ENCODE measurements at regions not wholly inside any gene's neighbourhood (a gene's known extent, or its start where the extent isn't known, plus 50 kb on each side); places are given as distances from the start of the nearest gene placed in this dataset.

DNA sequence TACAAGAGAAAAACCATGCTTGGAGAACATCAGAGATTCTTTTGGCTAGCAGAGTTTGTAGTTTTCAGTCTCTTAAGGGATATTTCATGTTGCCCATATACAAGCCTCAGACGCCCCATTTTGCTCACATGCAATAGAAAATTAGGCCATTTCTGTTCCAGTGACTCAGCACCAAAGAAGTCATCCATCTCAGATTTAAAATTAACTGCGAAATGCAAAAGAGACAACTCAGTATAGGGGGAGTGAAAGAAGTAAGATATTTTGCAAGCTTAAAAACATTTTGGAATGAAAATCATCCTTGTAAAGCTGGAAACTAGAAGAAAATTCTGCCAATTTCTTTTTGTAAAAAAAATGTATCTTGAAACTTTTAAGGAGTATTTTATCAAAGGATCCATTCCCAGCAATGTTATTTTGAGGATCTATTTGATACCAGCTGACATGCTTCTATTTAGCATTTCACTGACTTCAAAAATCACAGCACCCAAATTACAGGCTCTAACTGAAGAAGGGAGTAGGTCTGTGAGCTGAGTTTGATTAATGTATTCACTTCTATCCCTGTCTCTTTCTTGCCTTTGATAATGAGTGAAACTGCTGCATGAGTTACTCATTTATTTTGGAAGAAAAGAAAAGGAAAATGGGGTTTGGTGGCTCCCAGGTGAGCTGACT lies 223.7 kb upstream of the SULF2 start:
- H3K4me2 ChIP-seq (ENCODE audit: low read depth, low read length, poor library complexity, severe bottlenecking) = no peak overlapping the region
- peaks cover 3% of the 10 kb centered on the region; the same call in 1 of the 2 replicates for H3K9me3 ChIP-seq (ENCODE audit: insufficient read depth, low read depth, low read length)

DNA sequence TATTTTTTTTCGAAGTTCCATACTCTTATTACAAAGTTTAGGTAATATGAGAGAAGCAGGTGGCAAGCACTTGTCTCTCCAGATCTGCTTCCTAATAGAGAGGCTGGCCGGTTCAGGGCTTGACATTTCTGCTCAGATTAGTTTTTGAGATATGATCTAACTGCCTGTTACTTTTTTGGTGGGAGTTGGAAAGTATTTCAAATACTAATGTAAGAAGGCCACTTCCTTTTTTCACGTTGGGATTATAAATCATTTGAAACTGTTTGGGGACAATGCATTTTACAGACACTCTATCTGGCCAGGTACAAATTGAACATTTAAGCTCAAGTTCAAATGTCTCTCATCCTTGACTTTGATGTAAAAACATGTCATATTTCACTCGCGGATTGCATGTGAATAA lies 222.1 kb upstream of the SULF2 start:
- H2AFZ ChIP-seq (ENCODE audit: low read length) = no peak overlapping the region
- H3K36me3 ChIP-seq (ENCODE audit: insufficient read depth, low read length) = no peaks in the 10 kb centered on the region
- H3K9ac ChIP-seq (ENCODE audit: low read depth, low read length, poor library complexity, severe bottlenecking) = no peak overlapping the region
- H3K79me2 ChIP-seq (ENCODE audit: insufficient read depth, low read length) = no peaks in the 10 kb centered on the region
- no peak for TF ChIP-seq EZH2phosphoT487 (IDR thresholded peaks at IDR 0.05; ENCODE audit: borderline replicate concordance)
- no peaks in the 10 kb centered on the region for H3F3A ChIP-seq (ENCODE audit: low read depth)
- H3K9me3 ChIP-seq (ENCODE audit: insufficient read depth, low read depth, low read length) = peaks cover 9% of the 10 kb centered on the region; the same call in 1 of the 2 replicates
- no peaks in the 10 kb centered on the region for H3K27me3 ChIP-seq (ENCODE audit: insufficient read depth, low read length, poor library complexity, severe bottlenecking)
- H3K9me2 ChIP-seq (replicated peaks; ENCODE audit: low read depth, low read length) = no peaks in the 10 kb centered on the region
- no peaks in the 10 kb centered on the region for H4K20me1 ChIP-seq (ENCODE audit: insufficient read depth, low read length, poor library complexity, severe bottlenecking)
- H3K4me1 ChIP-seq (ENCODE audit: insufficient read depth, low read length, poor library complexity, severe bottlenecking) = no peaks in the 10 kb centered on the region
- no peak overlapping the region for H3K4me2 ChIP-seq (ENCODE audit: low read depth, low read length, poor library complexity, severe bottlenecking)
- no peak overlapping the region for H3K4me3 ChIP-seq (ENCODE audit: low read length, poor library complexity, severe bottlenecking)

More for the DNA sequence above, 223.7 kb upstream of the SULF2 start:
- H3K4me3 ChIP-seq (ENCODE audit: low read length, poor library complexity, severe bottlenecking) = no peak overlapping the region
- H3K36me3 ChIP-seq (ENCODE audit: insufficient read depth, low read length) = no peaks in the 10 kb centered on the region
- no peaks in the 10 kb centered on the region for H3K9me2 ChIP-seq (replicated peaks; ENCODE audit: low read depth, low read length)
- no peaks in the 10 kb centered on the region for H3K79me2 ChIP-seq (ENCODE audit: insufficient read depth, low read length)
- H3F3A ChIP-seq (ENCODE audit: low read depth) = no peaks in the 10 kb centered on the region
- H2AFZ ChIP-seq (ENCODE audit: low read length) = no peak overlapping the region
- no peaks in the 10 kb centered on the region for H4K20me1 ChIP-seq (ENCODE audit: insufficient read depth, low read length, poor library complexity, severe bottlenecking)
- TF ChIP-seq, protein P1, sequence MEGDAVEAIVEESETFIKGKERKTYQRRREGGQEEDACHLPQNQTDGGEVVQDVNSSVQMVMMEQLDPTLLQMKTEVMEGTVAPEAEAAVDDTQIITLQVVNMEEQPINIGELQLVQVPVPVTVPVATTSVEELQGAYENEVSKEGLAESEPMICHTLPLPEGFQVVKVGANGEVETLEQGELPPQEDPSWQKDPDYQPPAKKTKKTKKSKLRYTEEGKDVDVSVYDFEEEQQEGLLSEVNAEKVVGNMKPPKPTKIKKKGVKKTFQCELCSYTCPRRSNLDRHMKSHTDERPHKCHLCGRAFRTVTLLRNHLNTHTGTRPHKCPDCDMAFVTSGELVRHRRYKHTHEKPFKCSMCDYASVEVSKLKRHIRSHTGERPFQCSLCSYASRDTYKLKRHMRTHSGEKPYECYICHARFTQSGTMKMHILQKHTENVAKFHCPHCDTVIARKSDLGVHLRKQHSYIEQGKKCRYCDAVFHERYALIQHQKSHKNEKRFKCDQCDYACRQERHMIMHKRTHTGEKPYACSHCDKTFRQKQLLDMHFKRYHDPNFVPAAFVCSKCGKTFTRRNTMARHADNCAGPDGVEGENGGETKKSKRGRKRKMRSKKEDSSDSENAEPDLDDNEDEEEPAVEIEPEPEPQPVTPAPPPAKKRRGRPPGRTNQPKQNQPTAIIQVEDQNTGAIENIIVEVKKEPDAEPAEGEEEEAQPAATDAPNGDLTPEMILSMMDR (conservative IDR thresholded peaks at IDR 0.05; ENCODE audit: low read length) = no peak
- no peak for TF ChIP-seq EZH2phosphoT487 (IDR thresholded peaks at IDR 0.05; ENCODE audit: borderline replicate concordance)
- H3K4me1 ChIP-seq (ENCODE audit: insufficient read depth, low read length, poor library complexity, severe bottlenecking) = no peaks in the 10 kb centered on the region
- H3K9ac ChIP-seq (ENCODE audit: low read depth, low read length, poor library complexity, severe bottlenecking) = no peak overlapping the region
- H3K27me3 ChIP-seq (ENCODE audit: insufficient read depth, low read length, poor library complexity, severe bottlenecking) = no peaks in the 10 kb centered on the region

DNA sequence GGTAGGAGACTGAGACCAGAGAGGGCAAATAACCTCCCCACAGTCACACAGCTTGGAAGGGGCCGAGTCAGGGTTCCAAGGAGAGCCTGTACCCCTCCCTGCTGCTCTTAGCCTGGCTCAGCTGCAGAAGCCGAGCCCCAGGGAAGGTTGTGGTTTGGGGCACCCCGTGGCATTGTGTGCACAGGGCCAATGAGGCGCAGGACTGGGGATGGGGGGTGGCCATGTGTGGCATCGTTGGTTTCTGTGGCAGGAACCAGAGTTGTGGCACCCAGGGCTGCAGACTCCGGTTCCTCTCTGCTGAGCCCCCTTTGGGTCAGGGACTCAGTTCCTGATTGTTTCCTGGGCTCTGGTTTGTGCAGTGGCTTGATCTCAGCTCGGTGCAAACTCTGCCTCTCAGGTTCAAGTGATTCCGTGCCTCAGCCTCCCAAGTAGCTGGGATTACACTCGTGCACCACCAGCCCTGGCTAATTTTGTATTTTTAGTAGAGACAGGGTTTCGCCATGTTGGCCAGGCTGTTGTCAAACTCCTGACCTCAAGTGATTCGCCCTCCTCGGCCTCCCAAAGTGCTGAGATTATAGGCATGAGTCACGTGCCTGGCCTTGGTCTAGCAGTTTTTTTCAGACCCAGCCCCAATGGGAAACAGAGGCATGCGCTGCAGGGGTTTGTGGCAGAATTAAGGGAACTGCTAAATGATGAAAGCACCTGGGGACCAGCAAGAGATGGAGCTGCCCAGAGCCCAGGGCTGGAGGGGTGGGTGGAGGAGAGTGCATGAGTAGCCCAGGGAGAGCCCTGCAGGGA lies 221.0 kb upstream of the SULF2 start:
- Histone ChIP-seq H3K4me1 (ENCODE audit: insufficient read depth, low read length, poor library complexity, severe bottlenecking) (no peaks in the 10 kb centered on the region), H3F3A (ENCODE audit: low read depth) (no peaks in the 10 kb centered on the region), H4K20me1 (ENCODE audit: insufficient read depth, low read length, poor library complexity, severe bottlenecking) (no peaks in the 10 kb centered on the region), H3K9me3 (ENCODE audit: insufficient read depth, low read depth, low read length) (peaks cover 9% of the 10 kb centered on the region; the same call in 1 of the 2 replicates), H3K4me3 (ENCODE audit: low read length, poor library complexity, severe bottlenecking) (no peak overlapping the region), H3K4me2 (ENCODE audit: low read depth, low read length, poor library complexity, severe bottlenecking) (no peak overlapping the region), H3K9me2 (replicated peaks; ENCODE audit: low read depth, low read length) (no peaks in the 10 kb centered on the region), H3K9ac (ENCODE audit: low read depth, low read length, poor library complexity, severe bottlenecking) (no peak overlapping the region), H3K27me3 (ENCODE audit: insufficient read depth, low read length, poor library complexity, severe bottlenecking) (no peaks in the 10 kb centered on the region), H3K36me3 (ENCODE audit: insufficient read depth, low read length) (no peaks in the 10 kb centered on the region), H3K79me2 (ENCODE audit: insufficient read depth, low read length) (no peaks in the 10 kb centered on the region), H2AFZ (ENCODE audit: low read length) (no peak overlapping the region)
- TF ChIP-seq EZH2phosphoT487 (IDR thresholded peaks at IDR 0.05; ENCODE audit: borderline replicate concordance) = no peak
- TF ChIP-seq, protein P1 (conservative IDR thresholded peaks at IDR 0.05; ENCODE audit: low read length) = no peak
